ENCODE measurements at regions not wholly inside any gene's neighbourhood (a gene's known extent, or its start where the extent isn't known, plus 50 kb on each side); places are given as distances from the start of the nearest gene placed in this dataset.
A peak's percentile ranks its signal among the peaks of the same experiment; 100 is the strongest.

DNA sequence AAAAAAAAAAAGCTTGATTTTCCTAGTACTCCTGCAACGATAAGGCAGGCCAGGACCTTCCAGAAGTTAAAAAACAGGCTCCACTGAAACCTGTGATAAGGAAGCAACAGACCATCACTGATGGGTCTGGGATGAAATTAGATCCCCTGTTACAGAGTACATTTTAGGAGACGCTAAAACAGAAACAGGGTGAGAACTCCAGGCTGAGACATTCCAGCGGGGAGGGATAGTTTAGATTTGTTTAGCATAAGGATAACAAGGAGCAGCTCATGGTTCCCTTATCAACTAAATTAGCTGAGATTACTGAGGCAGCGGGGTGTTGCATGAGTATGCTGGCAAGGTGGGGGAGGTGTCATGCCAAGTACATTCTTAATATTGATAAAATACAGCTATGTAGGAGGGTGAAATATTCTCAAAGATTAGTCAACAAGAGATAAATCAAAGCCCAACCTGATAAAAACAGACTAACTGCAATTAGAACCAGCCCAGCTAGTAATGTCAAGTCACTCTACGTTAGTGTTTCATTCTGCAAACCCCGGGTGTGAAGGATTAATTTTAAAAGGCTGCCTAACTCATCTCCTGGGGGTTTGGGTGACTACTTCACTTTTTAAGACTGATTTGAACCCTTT is 75.0 kb upstream of the BZW1 start:
- TF ChIP-seq CTCF (IDR thresholded peaks at IDR 0.05; ENCODE audit: low read depth, low read length), result no peak
- no peak for DNase-seq (ENCODE audit: extremely low read depth, low read depth)

- TF ChIP-seq CTCF (IDR thresholded peaks at IDR 0.05; ENCODE audit: low read depth, low read length), result no peak
- DNase-seq (ENCODE audit: extremely low read depth, low read depth), result no peak
These were observed 74.1 kb upstream of the BZW1 start for GRCh38 chr2:200737585-200737984.

DNA sequence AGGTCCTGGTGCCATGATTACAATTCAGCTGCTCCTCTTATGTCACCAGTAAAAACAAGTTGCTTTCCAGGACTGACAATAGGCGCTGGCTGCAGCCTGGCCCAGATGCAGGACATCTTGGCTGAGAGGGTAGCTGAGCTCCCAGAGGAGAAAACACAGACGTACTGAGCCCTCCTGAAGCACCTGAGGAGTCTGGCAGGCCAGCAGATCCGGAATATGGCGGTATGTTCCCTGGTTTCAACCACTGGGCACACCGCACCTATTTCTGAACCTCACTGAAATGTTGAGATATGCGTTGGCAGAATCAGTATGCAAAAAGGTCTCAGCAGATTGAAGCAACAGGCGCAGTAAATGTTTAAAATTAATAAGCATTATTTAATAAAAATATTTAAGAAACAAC is 73.1 kb upstream of the BZW1 start:
- no peak for DNase-seq (ENCODE audit: extremely low read depth, low read depth)
- TF ChIP-seq CTCF (IDR thresholded peaks at IDR 0.05; ENCODE audit: low read depth, low read length), result no peak

GRCh38 chr2:200740907-200741306 is 70.8 kb upstream of the BZW1 start:
- DNase-seq (ENCODE audit: extremely low read depth, low read depth), result no peak

DNA sequence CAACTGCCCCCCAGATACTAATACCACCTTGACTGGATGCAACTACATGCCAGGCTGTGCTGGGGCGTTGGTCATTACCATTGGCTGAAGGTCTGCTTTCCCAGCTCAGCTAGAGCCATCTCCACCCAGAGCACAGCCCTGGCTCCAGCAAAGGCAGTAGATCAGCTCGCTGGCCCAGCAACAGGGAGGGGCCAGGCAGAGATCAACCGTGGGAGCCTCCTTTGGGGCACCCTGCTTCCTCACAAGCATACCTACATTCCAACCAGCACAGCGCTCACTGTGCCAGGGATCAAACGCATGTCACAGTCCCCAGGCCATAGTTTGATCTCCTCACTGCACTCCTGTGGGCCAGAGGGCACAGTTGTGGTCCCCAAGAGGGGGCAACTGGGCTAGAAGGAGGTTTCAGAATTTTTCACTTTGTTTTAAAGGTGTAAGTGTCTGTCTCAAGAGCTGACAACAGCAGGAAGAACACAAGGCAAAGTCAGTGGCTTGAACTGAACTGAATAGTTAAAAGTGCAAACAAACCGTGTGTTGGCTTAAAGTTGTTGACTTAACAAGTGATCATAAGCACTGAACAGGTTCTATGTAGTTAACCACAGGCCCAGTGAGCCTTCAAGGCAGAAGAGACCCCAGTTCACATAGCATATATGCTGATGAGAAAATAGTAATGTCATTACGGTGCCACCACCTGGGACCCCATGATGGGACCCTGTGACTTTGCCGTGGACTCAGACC is 70.1 kb upstream of the BZW1 start:
- no peak for TF ChIP-seq CTCF (IDR thresholded peaks at IDR 0.05; ENCODE audit: low read depth, low read length)
- DNase-seq (ENCODE audit: extremely low read depth, low read depth), result no peak

More at GRCh38 chr2:200740907-200741306, 70.8 kb upstream of the BZW1 start:
- TF ChIP-seq CTCF (IDR thresholded peaks at IDR 0.05; ENCODE audit: low read depth, low read length), result no peak

DNA sequence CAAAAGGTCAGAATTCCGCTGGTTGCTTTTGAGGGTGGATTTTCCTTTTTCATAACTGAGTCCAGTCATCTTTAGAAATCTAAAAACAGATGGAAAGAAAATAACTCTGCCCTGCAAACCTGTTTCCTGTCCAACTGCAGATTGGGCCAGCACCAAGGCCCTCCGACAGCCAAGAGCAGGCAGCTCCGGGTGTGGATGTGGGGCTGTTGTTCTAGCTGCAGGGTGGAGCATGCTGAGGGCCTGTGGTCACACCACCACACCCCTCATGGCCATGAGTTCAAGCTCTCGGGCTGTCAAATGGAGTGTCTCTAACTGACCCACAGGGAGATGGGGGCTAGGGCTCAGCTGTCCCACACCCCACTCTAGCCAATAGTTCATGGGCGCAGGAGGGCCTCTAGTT is 69.3 kb upstream of the BZW1 start:
- DNase-seq (ENCODE audit: extremely low read depth, low read depth), result peak; percentile 52
- TF ChIP-seq CTCF (IDR thresholded peaks at IDR 0.05; ENCODE audit: low read depth, low read length), result no peak

- no peak for TF ChIP-seq CTCF (IDR thresholded peaks at IDR 0.05; ENCODE audit: low read depth, low read length)
- DNase-seq (ENCODE audit: extremely low read depth, low read depth), result no peak
These were observed 68.6 kb upstream of the BZW1 start for GRCh38 chr2:200743042-200743676.
